GM12878 (cell line): ENCODE measurements at regions not wholly inside any gene's neighbourhood (a gene's known extent, or its start where the extent isn't known, plus 50 kb on each side); places are given as distances from the start of the nearest gene placed in this dataset.

ENCODE experiments used
- BACH1 ChIP-seq: fragments of 450-650 bp; IDR thresholded peaks from 2 replicates; pipeline ENCODE4 v1.6.1; 2017; ENCODE audit warnings: mild to moderate bottlenecking, borderline replicate concordance
- CTCF ChIP-seq, 3 experiments: IDR thresholded peaks in 2 of 3; conservative IDR thresholded peaks in 1 of 3; 2 replicates each; pipeline ENCODE4 v1.5.1; 2011; ENCODE audit warnings: low read depth in 3 of 3, low read length in 3 of 3, mild to moderate bottlenecking in 3 of 3, control low read depth in 2 of 3, moderate library complexity in 2 of 3, inconsistent platforms in 1 of 3, mixed read lengths in 1 of 3; ENCODE audit not compliant: control insufficient read depth in 2 of 3, insufficient read depth in 1 of 3; ENCODE audit errors: extremely low read depth in 1 of 3
- EP300 ChIP-seq, 2 experiments: fragments of 150-350 bp in 1 of 2; IDR thresholded peaks; 2 replicates each; pipeline ENCODE4 v1.6.1; 2011 to 2012; ENCODE audit warnings: low read depth in 2 of 2, low read length in 2 of 2, borderline replicate concordance in 1 of 2, improper control_type of control experiment in 1 of 2, inconsistent platforms in 1 of 2; ENCODE audit not compliant: control insufficient read depth in 1 of 2
- PAX8 ChIP-seq: fragments of 450-650 bp; IDR thresholded peaks from 2 replicates; pipeline ENCODE4 v1.6.1; 2017; ENCODE audit warnings: mild to moderate bottlenecking, moderate library complexity
- SUZ12 ChIP-seq: fragments of 200-600 bp; sonication (generic); IDR thresholded peaks from one replicate; pipeline ENCODE4 v1.6.1; 2018; ENCODE audit warnings: antibody characterized with exemption, mild to moderate bottlenecking; ENCODE audit not compliant: unreplicated experiment

GRCh38 chr10:43959364-43960134, 310.9 kb upstream of the ZNF32 start:
- no peak for TF ChIP-seq CTCF (IDR thresholded peaks at IDR 0.05 in 2 of 3, conservative IDR thresholded peaks at IDR 0.05 in 1 of 3; ENCODE audit: control insufficient read depth in 2 of 3, extremely low read depth in 1 of 3, insufficient read depth in 1 of 3, low read depth in 3 of 3, low read length in 3 of 3)
- TF ChIP-seq EP300 (IDR thresholded peaks at IDR 0.05; ENCODE audit: borderline replicate concordance in 1 of 2, control insufficient read depth in 1 of 2, low read depth in 2 of 2, low read length in 2 of 2): no peak
- TF ChIP-seq SUZ12: no peak
- TF ChIP-seq BACH1: no peak
- no peak for TF ChIP-seq PAX8
